GM19452 (cell line): ENCODE measurements at regions not wholly inside any gene's neighbourhood (a gene's known extent, or its start where the extent isn't known, plus 50 kb on each side); places are given as distances from the start of the nearest gene placed in this dataset.

ENCODE experiments used
- ATAC-seq: cut with Tn5 transposase; IDR thresholded peaks from one replicate; pipeline ENCODE4 v1.9.1; 2021; ENCODE audit not compliant: unreplicated experiment

GRCh38 chr10:44593952-44594351, 209.1 kb upstream of the CXCL12 start:
- no peak for ATAC-seq

- ATAC-seq: no peak
Observed at GRCh38 chr10:44607116-44607515, 222.2 kb upstream of the CXCL12 start.

GRCh38 chr10:44618910-44619309, 234.0 kb upstream of the CXCL12 start:
- no peak for ATAC-seq

- ATAC-seq: no peak
Observed at GRCh38 chr10:44619521-44619920, 234.6 kb upstream of the CXCL12 start.

GRCh38 chr10:44619975-44620374, 235.1 kb upstream of the CXCL12 start:
- no peak for ATAC-seq

- no peak for ATAC-seq
Observed at GRCh38 chr10:44627591-44628354, 242.9 kb upstream of the CXCL12 start.

- no peak for ATAC-seq
Observed at GRCh38 chr10:44628921-44629320, 244.0 kb upstream of the CXCL12 start.

GRCh38 chr10:44635176-44635575, 250.3 kb upstream of the CXCL12 start:
- no peak for ATAC-seq

- no peak for ATAC-seq
Observed at GRCh38 chr10:44636625-44637024, 251.7 kb upstream of the CXCL12 start.

- ATAC-seq: no peak
Observed at GRCh38 chr10:44640429-44640828, 255.5 kb upstream of the CXCL12 start.

- no peak for ATAC-seq
Observed at GRCh38 chr10:44647473-44647872, 262.6 kb upstream of the CXCL12 start.

- ATAC-seq: peak; percentile 81
Observed at GRCh38 chr10:44647877-44648542, 263.1 kb upstream of the CXCL12 start.

- ATAC-seq: no peak
Observed at GRCh38 chr10:44650691-44651661, 260.2 kb upstream of the TMEM72 start.

GRCh38 chr10:44651834-44652233, 259.3 kb upstream of the TMEM72 start:
- no peak for ATAC-seq

GRCh38 chr10:44659320-44659719, 251.8 kb upstream of the TMEM72 start:
- no peak for ATAC-seq

- ATAC-seq: no peak
Observed at GRCh38 chr10:44660271-44660670, 250.9 kb upstream of the TMEM72 start.

GRCh38 chr10:44662051-44662450, 249.1 kb upstream of the TMEM72 start:
- no peak for ATAC-seq

- no peak for ATAC-seq
Observed at GRCh38 chr10:44668336-44668735, 242.8 kb upstream of the TMEM72 start.

GRCh38 chr10:44671319-44671718, 239.8 kb upstream of the TMEM72 start:
- ATAC-seq: no peak

GRCh38 chr10:44673245-44673983, 237.7 kb upstream of the TMEM72 start:
- no peak for ATAC-seq
